NCI-H1694 (cell line): ENCODE measurements at regions not wholly inside any gene's neighbourhood (a gene's known extent, or its start where the extent isn't known, plus 50 kb on each side); places are given as distances from the start of the nearest gene placed in this dataset.
A peak's percentile ranks its signal among the peaks of the same experiment; 100 is the strongest.
"Not testable (repeated sequence)": the region's sequence is repeated elsewhere in the genome, so short reads cannot be mapped to it uniquely, and the experiment has no call there.

Source experiments
- DNase-seq: peaks from one replicate; lab custom pipeline; 2025; lab: John Stamatoyannopoulos, UW

DNA sequence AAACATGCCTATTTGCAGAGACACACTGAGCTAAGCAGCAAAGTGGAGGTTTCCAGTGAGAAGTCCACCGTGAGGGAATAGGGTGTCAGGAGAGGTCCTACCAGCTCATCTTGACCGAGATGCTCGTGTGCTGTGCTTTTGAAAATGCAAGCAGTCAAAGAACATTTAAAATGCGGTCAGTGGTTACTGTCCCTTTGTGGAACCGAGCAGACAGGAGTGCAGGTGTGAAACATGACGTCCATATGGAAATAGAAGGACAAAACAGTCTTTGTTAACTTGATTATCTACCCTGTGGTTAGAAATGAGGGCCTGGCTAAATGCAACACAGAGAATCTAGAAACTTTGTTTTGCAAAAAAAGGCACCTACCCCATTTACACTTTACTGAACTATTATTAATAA lies 473.3 kb downstream of the SPATA31A6 start:
- not testable (repeated sequence) for DNase-seq

DNA sequence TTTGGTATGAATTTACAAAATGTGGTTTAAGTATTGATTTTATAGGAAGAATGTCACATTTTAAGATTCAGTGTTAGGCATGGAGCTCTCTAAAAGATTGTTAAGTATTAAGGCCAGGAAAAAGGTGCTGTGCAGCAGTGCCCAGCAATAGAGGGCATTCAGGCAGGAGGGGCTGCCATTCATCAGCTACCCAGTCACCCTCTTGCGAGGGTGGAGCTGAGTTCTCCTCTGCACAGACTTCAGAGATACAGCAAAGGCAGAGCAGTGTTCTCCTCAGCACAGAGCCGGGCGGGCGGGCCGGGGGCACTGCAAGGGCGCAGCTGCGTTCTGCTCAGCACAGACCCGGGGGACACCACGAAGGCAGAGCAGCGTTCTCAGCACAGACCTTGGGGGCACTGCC lies 474.0 kb downstream of the SPATA31A6 start:
- DNase-seq = not testable (repeated sequence)

DNA sequence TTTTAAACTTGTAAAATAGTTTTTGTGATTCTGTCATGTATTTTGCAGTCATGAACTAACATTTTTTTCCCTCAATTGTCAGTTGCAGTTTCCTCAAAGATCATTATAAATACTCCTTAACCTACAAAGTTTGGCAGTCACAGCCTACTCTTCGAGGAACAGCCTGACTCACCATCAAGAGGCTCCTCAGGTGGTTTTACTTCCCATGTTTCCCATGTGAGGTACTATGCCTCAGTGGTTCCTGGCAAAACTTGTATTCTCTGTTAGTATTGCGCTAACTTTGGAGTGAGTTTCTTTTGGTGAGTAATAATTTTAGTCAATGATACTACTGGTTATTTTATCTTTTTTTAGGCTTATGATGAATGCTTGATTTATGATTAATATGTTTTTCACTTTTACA lies 513.7 kb downstream of the SPATA31A6 start:
- DNase-seq = not testable (repeated sequence)

DNA sequence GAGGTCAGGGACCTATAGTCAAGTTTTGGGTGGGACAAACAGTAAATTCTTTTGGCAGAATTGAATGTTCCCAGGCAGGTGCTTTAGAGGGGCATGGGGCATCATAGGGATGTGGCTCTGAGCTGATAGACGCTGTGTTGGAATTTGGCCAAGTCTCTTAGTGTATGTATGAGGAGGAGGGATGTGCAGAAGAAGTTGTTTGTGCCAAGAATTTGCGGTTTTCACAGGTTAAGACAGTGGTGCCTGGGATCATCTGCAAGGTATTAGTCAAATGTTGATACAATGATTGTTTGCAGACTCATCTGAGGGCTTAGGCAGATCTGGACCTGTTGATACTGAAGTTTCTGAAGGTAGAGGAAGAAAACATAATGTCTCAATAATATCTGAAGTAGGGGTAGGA lies 519.4 kb downstream of the SPATA31A6 start:
- DNase-seq = not testable (repeated sequence)

DNA sequence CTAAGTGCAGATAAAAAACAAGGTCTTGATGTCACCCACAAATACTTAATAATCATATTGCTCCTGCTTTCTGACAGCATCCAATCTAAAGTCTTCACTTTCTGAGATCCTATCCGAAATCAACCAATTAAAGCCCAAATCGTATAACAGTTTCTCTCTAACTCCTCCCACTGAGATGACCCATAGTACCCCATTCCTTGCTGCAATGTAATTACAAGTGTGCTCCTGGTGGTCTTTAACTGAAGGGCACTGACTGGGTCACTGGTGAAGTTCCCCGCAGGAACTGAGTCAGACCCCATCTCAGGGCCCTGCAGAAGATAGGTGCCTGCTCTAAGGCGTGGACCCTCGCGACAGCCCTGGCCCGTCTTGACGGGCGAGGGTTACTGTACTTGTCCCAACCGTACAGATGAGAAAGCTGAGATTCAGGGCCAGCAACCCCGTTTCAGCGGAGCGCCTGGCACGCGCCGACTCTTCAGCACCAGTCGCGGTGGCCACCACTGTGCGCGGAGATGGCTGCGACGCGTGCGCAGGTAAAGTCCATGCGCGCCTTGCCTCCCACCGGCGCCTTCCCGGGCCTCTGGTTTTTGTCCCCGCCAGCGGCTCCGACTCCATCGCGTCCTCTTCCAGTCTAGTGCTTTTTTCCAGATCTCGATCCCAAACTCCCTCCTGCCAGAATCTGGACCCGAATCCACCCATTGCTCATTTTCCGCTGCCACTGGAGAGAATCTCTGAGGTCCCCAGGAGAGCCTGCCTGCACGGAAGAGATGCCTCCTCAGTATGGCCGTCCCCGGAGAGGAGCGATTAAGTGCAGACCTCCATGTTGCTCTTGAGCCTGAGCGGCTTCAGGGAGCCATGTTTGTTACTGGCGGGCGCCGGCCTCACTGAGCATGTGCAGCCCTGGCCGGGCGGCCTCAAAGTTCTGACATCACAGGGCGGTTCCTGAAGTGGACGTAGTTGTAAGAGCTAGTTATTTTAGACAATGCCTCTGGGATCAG lies 541.7 kb downstream of the SPATA31A6 start:
- not testable (repeated sequence) for DNase-seq

DNA sequence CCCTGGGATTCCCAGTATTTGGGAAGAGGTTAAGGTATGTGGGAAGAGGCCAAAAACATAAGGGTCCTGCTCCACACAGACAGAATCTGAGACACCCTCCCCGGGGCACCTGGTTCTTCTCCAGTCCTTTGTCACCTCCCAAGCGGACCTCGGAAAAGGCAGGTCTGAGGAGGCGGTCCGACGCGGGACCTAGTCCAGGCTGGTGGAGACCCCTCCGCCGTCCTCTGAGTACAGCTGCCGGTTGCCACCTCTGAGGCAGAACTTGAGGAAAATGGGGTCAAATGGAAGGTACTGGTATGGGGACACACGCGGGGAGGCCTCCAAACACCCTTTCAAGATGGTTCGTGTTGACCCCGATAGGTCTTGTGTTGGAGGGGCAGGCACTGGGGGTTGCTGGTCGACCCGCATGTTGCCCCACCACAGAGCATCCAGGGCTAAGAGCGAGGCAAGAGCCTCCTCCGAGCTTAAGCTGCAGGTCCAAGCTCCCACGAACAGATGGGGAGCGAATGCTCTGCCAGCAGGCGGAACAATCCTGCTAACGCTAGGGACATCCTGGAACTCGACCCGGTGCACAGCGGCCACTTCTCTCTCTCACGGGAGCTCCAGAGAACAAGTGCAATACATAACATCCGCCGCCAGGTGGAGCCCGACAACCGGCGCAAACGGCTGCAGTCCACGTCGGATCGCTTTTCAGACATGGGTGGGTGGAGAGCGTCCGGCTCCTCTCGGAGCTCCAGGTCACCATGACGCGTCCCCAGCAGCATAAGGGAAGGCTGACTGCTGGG lies 559.8 kb downstream of the SPATA31A6 start:
- DNase-seq = peak; percentile 0

DNA sequence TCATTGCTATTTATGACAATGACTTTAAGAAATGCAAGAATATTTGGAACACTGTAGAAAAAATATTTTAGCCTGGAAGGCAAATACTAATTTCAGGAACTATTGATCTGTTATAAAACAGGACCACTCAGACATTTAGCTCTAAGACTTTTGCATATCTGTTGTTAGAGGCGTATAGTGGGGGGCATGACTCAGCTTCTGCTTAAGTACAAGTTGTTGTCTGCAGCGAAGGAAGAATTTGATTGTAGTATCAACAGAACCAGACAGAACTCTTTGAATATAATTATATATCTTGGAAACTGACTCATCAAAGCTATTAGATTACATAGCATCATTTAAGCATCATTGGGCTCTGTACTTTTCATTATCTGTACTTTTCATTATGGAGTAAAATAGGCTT lies 573.8 kb downstream of the SPATA31A6 start:
- not testable (repeated sequence) for DNase-seq

DNA sequence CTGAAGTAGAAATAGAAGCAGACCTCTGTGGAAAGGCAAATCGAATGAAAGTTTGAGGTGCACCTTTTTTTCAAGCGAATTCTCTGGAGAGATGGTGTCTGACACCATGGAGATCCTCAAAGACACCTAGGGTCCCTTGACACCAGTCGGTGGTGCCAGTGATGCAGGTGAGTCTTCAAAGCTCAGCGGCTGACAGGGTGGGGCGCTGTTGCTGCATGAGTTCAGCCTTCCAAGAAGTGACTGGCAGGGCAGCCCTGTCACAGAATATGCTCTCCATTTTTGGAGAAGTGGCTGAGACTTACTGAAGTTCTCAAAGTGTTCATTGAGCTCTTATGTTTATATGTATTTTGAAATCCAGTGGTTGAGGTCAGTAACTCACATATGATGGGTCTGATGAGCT lies 575.9 kb downstream of the SPATA31A6 start:
- not testable (repeated sequence) for DNase-seq

DNA sequence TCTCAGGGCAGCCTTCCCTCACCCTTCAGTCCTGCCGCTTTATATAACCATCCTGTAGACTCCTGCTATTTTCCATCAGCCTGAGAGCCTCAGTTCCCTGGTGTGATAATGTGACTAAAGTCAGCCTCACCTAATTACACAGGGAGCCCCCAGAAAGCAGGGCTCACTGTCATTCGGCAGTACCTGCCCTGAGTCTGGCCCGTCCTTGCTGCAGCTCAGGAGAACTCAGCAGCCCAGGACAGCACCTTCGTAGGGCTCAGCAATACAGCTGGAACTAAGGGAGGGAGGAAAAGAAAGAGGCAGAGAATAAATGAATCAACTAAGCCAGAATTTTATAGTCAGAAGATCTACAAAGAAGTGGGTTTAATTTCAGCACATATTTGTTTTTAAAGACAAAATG lies 598.7 kb downstream of the SPATA31A6 start:
- DNase-seq = not testable (repeated sequence)

DNA sequence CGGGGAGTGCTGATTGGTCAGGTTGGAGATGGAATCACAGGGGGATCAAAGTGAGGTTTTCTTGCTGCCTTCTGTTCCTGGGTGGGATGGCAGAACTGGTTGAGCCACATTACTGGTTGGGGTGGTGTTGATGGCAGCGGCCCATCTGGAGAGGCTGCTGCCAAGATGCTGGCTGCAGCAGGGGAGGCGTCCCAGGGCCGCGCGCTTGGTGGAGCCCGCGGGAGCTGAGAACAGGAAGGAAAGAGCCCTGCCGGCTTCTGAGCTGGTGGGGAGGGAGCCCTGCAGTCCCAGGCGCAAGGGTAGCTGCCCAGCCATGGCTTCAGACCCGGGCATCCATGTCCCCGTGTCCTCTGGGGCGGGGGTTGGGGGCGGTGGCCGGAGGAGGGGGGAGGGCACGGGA lies 609.3 kb downstream of the SPATA31A6 start:
- DNase-seq = not testable (repeated sequence)

DNA sequence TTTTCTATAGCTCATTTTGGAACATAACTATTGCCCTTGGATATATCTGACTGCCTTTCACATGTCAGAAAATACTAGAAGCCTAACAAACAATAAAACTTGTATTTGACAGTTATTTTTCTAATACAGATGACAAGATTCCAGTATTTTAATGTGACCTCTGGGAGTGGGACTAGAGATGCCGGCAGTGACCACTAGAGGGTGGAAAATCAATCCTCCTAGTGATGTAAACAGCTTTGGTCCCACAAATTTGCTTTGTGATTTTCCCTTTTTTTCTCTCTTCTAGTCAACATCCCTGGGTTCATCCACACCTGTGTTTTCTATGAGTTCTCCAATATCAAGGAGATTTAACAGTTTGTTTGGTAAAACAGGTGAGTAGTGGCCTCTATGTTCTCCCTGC lies 615.1 kb downstream of the SPATA31A6 start:
- DNase-seq = peak; percentile 4

DNA sequence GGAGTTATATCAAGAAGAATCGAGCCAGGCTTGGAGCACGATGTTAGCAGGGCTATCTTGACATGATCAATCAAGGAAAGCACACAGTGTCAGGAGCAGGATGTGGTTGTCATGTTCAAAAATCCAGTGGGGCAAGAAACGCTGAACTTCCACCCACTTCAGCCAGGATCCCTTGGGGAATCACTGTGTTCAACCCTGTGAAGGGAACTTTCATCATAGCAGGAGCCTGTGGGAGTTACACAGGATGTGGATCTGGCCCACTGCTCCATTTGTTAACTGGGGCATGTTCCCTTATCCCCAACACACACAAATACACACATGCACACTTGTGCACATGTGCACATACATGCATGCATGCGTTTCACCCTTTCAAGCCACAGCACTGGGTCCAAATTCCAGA lies 619.3 kb downstream of the SPATA31A6 start:
- DNase-seq = not testable (repeated sequence)

DNA sequence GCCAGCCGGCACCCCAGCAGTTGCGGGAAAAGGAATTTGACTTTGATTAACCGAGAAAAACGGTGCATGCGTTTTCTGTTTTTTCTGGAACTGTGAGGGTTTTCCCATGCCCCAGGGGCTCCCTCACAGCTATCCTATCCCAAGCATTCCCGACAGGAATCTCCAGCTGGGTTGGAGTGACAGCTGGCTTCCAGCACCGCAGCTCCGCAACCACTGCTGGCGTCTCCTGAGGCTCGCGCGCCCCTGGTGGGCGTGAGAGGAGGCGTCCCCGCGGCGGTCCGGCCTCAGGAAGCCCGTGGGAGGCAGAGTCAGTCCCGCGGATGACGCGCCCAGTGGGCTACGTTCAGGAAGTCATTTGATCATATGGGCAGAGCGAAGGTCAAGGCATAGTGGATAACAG lies 623.2 kb downstream of the SPATA31A6 start:
- DNase-seq = not testable (repeated sequence)

DNA sequence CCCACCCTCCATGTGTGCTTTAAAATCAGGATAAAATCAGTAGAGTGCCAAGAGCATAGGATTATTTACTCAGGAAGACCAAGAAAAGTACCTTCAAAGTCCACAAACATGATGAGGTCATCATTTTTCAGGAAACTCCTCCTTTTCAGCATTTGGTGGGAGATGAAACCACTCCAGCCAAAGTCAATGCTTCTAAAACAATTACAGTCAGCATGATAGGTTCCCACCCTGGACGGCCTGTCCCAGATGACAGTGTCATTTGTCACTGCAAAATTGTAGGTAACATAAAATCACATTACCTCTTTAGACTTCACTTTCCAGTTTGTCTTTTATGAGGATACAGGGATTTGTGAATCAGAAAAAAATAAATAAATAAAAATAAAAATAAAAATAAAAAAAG lies 638.0 kb downstream of the SPATA31A6 start:
- not testable (repeated sequence) for DNase-seq

DNA sequence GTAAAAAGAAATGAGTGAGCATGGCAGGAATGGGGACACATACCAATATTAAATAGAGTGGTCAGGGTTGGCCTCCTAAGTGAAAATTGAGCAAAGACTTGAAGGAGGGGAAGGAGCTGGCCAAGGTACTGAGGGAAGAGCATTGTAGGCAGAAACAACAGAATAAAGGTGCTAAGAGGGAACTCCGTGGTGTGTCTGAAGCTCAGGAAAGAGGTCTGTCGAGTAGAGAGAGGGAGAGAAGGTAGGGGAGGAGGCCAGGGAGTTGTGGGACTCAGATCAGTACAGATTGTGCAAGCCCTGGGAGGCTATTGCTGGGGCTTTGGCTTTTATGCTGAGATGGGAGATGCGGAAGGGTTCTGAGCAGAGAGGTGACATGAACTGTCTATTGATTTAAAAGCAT lies 664.7 kb downstream of the SPATA31A6 start:
- DNase-seq = not testable (repeated sequence)

DNA sequence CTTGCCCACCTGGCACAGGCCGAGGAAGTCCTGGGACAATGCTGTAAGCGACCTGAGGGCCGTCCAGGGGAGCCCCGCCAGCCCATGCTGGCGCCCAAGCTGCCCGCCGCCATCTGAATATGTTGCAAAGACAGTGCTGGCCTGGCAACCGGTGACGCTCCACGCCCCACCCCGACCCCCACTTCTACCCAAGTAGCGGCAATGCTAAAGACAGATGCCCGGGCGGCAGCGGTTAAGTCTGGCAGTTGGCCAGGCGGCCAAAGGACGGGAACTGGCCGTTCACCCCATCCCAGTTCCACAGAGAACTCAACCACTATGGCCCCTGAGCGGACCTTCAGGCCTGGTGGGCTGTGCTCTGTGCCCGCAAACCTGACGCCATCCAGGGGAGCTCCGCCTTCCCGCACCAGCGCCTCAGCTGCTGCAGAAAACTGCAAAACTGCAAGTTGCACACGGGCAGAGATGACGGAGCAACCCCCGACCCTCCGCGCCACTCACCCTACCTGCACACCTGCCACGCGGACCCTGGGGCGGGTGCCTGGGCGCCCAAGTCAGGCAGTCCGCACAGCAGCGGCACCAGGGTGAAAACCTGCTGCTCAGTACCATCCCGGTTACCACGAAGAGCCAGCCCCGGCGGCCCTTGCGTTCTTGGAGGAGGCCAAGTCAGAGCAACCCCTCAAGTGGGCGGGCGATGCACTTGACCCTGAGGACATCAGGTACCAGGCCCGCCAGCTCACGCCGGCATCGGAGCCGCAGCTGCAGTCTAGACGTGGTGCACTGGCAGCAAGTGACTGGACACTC lies 667.6 kb downstream of the SPATA31A6 start:
- not testable (repeated sequence) for DNase-seq

DNA sequence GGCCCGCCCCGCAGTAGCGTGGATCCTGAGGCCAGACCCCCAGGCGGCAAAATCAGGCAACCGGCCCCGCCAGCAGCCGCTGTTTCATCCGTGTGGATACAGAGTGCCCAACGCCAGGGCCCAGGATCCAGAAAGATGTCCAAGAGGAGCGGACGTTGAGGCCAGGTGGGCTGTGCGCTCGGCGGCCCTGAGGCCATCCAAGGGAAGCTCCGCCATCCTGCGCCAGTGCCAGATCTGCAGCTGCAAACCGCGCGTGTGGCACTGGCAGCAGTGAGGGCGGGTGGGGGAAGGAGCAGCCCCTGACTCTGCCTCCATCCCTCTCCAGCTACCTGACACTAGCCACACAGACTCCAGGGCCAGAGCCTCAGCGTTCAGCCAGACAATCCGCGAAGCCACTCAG lies 668.2 kb downstream of the SPATA31A6 start:
- DNase-seq = not testable (repeated sequence)

DNA sequence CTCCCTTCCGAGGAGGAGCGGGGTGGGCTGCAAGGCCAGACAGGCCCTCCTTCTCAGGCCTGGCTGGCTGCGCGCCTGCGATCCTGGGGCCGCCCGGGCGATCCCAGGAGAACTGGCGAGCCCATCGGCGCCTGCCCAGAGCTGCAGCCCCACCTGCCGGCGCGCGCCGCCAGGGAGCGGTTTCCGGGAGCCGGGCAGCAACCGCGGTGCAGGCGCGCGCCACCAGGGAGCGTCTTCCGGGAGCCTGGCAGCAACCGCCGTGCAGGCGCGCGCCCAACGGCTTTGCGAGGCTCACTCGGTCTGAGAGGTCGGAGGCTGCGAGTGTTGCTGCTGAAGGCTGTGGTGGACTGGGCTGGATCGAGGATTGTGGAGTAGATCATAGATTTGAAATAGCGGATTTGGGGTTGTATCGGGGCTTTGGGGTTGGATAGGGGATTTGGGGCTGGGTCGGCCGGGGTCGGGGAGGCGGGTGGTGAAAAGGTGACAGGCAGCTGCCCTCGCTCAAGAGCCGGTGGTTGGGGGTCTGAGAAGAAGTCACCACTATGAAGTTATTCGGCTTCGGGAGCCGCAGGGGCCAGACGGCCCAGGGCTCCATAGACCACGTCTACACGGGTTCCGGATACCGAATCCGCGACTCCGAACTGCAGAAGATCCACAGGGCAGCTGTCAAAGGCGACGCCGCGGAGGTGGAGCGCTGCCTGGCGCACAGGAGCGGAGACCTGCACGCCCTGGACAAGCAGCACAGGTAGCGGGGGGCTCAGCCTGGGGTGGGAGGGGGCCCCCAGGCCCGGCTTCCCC lies 668.9 kb downstream of the SPATA31A6 start:
- DNase-seq = not testable (repeated sequence)

DNA sequence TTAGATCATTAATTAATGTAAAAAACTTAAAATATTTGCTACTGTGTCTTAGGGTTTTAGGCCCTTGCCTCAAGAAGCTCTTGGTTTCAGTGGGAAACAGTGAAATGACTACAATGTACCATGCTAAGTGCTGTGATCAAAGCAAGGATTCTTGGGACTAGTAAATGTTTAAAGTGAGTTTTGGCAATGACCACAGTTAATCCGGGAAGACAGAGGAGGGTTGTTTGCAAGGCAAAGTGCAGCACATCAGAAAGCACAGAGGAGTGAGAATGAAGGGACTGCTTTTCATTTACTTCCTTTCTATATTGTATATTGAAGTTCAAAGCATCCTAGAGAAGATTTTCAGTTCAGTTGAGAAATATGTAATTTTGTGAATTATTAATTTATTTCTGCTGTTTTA lies 676.7 kb downstream of the SPATA31A6 start:
- not testable (repeated sequence) for DNase-seq

DNA sequence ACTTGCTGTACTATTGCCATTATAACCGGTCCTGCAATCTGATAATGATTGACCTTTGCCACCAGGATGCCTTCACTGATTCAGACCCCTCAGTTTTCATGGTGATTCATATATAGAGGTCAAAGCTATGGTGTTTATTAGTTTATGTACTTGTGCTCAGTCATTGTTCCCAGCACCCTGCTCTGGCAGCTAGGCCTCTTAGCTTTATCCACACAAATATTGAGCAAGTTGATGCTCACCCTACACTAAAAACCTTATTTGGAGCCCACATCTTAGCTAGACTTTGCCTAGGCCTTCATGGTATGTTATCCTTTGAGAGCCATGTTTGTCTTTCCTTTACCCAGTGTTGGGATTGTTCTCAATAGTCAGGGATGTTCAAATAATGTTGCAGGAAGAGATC lies 679.0 kb downstream of the SPATA31A6 start:
- DNase-seq = not testable (repeated sequence)
